Neutrophil (primary cell): ENCODE measurements at regions not wholly inside any gene's neighbourhood (a gene's known extent, or its start where the extent isn't known, plus 50 kb on each side); places are given as distances from the start of the nearest gene placed in this dataset.
A peak's percentile ranks its signal among the peaks of the same experiment; 100 is the strongest.

Source experiments
- H3K27ac ChIP-seq: fragments of 200-600 bp; sonication (generic); 2 replicates; pipeline ENCODE4 v1.5.1; 2016; ENCODE audit warnings: mild to moderate bottlenecking, moderate library complexity
- H3K27me3 ChIP-seq: fragments of 200-600 bp; sonication (generic); 2 replicates; pipeline ENCODE4 v1.6.0; 2016; ENCODE audit warnings: mild to moderate bottlenecking
- H3K36me3 ChIP-seq: fragments of 200-600 bp; sonication (generic); 2 replicates; pipeline ENCODE4 v1.5.1; 2017
- H3K4me1 ChIP-seq, 2 experiments: fragments of 200-600 bp in 1 of 2; sonication (generic) in 1 of 2; 1 replicate in 1 of 2; 2 replicates in 1 of 2; pipeline versions ENCODE4 v1.5.1 to v1.6.1; 2013 to 2016; ENCODE audit warnings: low read depth in 1 of 2, low read length in 1 of 2, mild to moderate bottlenecking in 1 of 2, moderate library complexity in 1 of 2; ENCODE audit not compliant: control insufficient read depth in 1 of 2, insufficient read depth in 1 of 2
- H3K4me3 ChIP-seq, 2 experiments: fragments of 200-600 bp in 1 of 2; sonication (generic) in 1 of 2; 1 replicate in 1 of 2; 2 replicates in 1 of 2; pipeline ENCODE4 v1.5.1; 2013 to 2016; ENCODE audit warnings: low read depth in 1 of 2, low read length in 1 of 2, mild to moderate bottlenecking in 1 of 2, moderate library complexity in 1 of 2
- H3K9me3 ChIP-seq: fragments of 200-600 bp; sonication (generic); 2 replicates; pipeline ENCODE4 v1.5.1; 2016
- CTCF ChIP-seq: fragments of 200-600 bp; sonication (generic); IDR thresholded peaks from 2 replicates; pipeline ENCODE4 v1.5.1; 2016; ENCODE audit warnings: antibody characterized with exemption

GRCh38 chr4:23333946-23334878 is 555.6 kb downstream of the PPARGC1A start:
- peak overlapping the region; percentile 25 for H3K27ac ChIP-seq

GRCh38 chr4:23333556-23333945 is 556.3 kb downstream of the PPARGC1A start:
- H3K27ac ChIP-seq = peak overlapping the region; percentile 25
- TF ChIP-seq CTCF = no peak

More at GRCh38 chr4:23333946-23334878, 555.6 kb downstream of the PPARGC1A start:
- no peak for TF ChIP-seq CTCF
- H3K27me3 ChIP-seq = no peaks in the 10 kb centered on the region
- no peak overlapping the region for H3K4me3 ChIP-seq
- peaks cover 0 to 9% of the 10 kb centered on the region in 2 experiments for H3K4me1 ChIP-seq
- H3K36me3 ChIP-seq = no peaks in the 10 kb centered on the region
- H3K9me3 ChIP-seq = no peaks in the 10 kb centered on the region

GRCh38 chr4:23332313-23332712 is 557.5 kb downstream of the PPARGC1A start:
- Histone ChIP-seq H3K27ac (no peak overlapping the region), H3K36me3 (no peaks in the 10 kb centered on the region), H3K4me3 (no peak overlapping the region), H3K27me3 (no peaks in the 10 kb centered on the region), H3K4me1 (peaks cover 0 to 9% of the 10 kb centered on the region in 2 experiments), H3K9me3 (no peaks in the 10 kb centered on the region)
- no peak for TF ChIP-seq CTCF

More at GRCh38 chr4:23333556-23333945, 556.3 kb downstream of the PPARGC1A start:
- Histone ChIP-seq H3K36me3 (no peaks in the 10 kb centered on the region), H3K27me3 (no peaks in the 10 kb centered on the region), H3K4me3 (no peak overlapping the region), H3K9me3 (no peaks in the 10 kb centered on the region), H3K4me1 (peaks cover 0 to 9% of the 10 kb centered on the region in 2 experiments)

GRCh38 chr4:23327120-23327519 is 562.7 kb downstream of the PPARGC1A start:
- Histone ChIP-seq H3K36me3 (no peaks in the 10 kb centered on the region), H3K27ac (no peak overlapping the region)
- TF ChIP-seq CTCF = no peak

GRCh38 chr4:23324021-23324690 is 565.7 kb downstream of the PPARGC1A start:
- Histone ChIP-seq H3K27ac (no peak overlapping the region), H3K4me1 (peaks cover 0 to 10% of the 10 kb centered on the region in 2 experiments)

More at GRCh38 chr4:23327120-23327519, 562.7 kb downstream of the PPARGC1A start:
- Histone ChIP-seq H3K4me3 (no peak overlapping the region), H3K4me1 (peaks cover 0 to 10% of the 10 kb centered on the region in 2 experiments), H3K27me3 (no peaks in the 10 kb centered on the region), H3K9me3 (no peaks in the 10 kb centered on the region)

More at GRCh38 chr4:23324021-23324690, 565.7 kb downstream of the PPARGC1A start:
- H3K4me3 ChIP-seq = no peak overlapping the region
- H3K27me3 ChIP-seq = no peaks in the 10 kb centered on the region
- no peaks in the 10 kb centered on the region for H3K36me3 ChIP-seq
- no peak for TF ChIP-seq CTCF
- H3K9me3 ChIP-seq = no peaks in the 10 kb centered on the region
